ENCODE measurements at regions not wholly inside any gene's neighbourhood (a gene's known extent, or its start where the extent isn't known, plus 50 kb on each side); places are given as distances from the start of the nearest gene placed in this dataset.
"Not testable (repeated sequence)": the region's sequence is repeated elsewhere in the genome, so short reads cannot be mapped to it uniquely, and the experiment has no call there.

DNA sequence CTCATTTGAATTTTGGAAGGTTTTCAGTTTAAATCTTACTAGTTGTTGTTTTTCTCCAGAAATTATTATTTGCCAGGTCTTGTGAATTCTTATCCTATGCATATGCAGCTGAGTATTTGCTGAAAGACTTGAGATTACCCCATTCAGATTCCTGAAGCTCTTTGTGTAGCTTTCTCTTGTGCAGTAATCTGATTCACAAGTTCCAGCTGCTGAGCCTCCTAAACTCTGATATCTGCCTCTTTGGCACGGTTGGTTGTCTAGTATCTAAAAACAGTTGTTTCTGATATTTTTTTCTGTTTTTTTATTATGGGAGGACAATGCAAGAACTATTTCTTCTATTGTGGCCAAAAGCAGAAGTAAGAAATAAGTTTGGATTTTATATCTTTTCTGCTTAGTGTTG is 863.9 kb upstream of the MANEA start:
- TF ChIP-seq, protein P1, sequence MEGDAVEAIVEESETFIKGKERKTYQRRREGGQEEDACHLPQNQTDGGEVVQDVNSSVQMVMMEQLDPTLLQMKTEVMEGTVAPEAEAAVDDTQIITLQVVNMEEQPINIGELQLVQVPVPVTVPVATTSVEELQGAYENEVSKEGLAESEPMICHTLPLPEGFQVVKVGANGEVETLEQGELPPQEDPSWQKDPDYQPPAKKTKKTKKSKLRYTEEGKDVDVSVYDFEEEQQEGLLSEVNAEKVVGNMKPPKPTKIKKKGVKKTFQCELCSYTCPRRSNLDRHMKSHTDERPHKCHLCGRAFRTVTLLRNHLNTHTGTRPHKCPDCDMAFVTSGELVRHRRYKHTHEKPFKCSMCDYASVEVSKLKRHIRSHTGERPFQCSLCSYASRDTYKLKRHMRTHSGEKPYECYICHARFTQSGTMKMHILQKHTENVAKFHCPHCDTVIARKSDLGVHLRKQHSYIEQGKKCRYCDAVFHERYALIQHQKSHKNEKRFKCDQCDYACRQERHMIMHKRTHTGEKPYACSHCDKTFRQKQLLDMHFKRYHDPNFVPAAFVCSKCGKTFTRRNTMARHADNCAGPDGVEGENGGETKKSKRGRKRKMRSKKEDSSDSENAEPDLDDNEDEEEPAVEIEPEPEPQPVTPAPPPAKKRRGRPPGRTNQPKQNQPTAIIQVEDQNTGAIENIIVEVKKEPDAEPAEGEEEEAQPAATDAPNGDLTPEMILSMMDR (IDR thresholded peaks at IDR 0.05): no peak
- Histone ChIP-seq H3K27me3 (no peaks in the 10 kb centered on the region), H3K4me3 (no peak overlapping the region), H3K27ac (no peak overlapping the region), H3K9me3 (no peaks in the 10 kb centered on the region), H3K4me1 (no peaks in the 10 kb centered on the region), H3K36me3 (no peaks in the 10 kb centered on the region)
- intact Hi-C loops (cut with DNase I): no loop called here
- DNase-seq (no peak), ATAC-seq (no peak)

DNA sequence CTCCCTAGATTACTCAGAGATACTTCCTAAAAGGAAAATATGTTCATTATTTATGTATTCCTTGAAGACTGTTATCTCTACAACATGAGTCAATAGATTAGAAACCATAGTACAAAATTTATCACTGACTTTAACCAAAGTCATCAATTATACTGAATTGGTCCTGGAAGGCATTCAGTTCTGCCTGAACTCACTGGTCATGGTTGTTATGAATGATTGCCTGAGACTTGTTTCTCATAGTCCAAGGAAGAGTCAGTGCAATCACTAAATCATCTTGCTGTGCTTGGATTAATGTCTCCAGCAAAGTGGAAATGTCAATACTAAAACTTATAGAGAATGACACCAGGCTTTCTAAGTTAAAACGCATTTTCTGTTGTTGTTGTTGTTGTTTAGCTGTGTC is 878.6 kb upstream of the MANEA start:
- Histone ChIP-seq H3K9me3 (no peaks in the 10 kb centered on the region), H3K4me1 (no peaks in the 10 kb centered on the region), H3K27ac (no peak overlapping the region), H3K36me3 (no peaks in the 10 kb centered on the region), H3K27me3 (no peaks in the 10 kb centered on the region), H3K4me3 (no peak overlapping the region)
- TF ChIP-seq, protein P1 (IDR thresholded peaks at IDR 0.05): no peak
- ATAC-seq (no peak), DNase-seq (no peak)
- intact Hi-C loops (cut with DNase I): no loop called here

DNA sequence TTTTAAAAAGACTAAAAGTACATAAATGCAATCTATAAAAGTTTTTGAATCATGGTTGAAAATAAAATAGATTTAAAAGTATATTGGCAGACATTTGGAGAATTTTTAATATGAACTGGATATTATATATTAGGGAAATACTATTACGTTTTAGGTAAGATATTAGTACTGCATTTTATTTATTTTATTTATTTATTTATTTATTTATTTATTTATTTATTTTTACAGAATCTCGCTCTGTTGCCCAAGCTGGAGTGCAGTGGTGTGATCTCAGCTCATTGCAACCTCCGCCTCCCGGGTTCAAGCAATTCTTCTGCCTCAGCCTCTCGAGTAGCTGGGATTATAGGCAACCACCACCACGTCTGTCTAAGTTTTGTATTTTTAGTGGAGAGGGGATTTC is 890.1 kb upstream of the MANEA start:
- intact Hi-C loops (cut with DNase I); H3K4me3 ChIP-seq; ATAC-seq; H3K27me3 ChIP-seq; H3K36me3 ChIP-seq; H3K9me3 ChIP-seq; H3K4me1 ChIP-seq; DNase-seq; H3K27ac ChIP-seq: not testable (repeated sequence)

DNA sequence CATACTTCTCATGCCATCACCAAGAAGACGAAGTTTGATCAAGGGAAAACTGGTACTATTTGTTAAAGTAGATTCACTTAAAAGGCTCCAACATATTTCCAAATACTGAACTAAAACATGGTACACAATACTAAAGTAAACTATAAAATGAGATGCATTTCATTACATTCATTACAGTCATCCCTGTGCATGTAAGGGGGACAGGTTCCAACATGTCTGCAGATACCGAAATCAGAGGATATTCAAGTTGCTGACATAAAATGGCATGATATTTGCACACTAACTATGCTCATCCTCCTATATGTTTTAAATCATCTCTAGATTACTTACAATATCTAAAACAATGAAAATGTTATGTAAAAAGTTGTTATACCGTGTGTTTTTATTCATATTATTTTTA is 893.9 kb upstream of the MANEA start:
- TF ChIP-seq, protein P1 (IDR thresholded peaks at IDR 0.05): no peak
- no peak for DNase-seq
- H3K4me1 ChIP-seq: no peaks in the 10 kb centered on the region
- H3K4me3 ChIP-seq: no peak overlapping the region
- no peaks in the 10 kb centered on the region for H3K27me3 ChIP-seq
- intact Hi-C loops (cut with DNase I): no loop called here
- no peaks in the 10 kb centered on the region for H3K36me3 ChIP-seq
- no peak overlapping the region for H3K27ac ChIP-seq
- no peak for ATAC-seq
- H3K9me3 ChIP-seq: no peaks in the 10 kb centered on the region

DNA sequence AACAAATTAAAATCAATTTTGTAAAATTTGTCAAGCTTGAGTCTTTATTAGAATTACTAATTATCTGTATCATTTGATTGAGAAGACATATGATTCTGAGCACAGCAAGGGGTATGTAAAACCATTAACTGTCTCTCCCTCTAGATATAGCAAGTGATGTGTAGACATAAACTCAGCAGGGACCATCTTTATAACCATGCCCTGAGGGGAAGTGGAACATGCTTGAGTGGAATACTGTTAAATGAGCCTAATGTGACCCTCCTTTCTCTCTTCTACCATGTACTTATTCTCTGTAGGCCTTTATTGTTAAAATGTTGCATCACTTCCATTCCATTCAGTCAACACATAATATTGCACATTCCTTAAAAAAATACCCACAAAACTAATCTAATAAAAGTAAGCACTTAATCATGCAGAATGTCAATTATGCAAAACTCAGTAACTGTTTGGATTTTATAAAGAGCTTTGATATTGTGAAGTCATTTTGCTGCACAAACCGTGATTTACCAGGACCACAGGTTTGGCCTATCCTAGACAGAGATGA is 896.6 kb upstream of the MANEA start:
- no peaks in the 10 kb centered on the region for H3K27me3 ChIP-seq
- no peaks in the 10 kb centered on the region for H3K4me1 ChIP-seq
- ATAC-seq: no peak
- no peak for DNase-seq
- H3K4me3 ChIP-seq: no peak overlapping the region
- peaks cover 0 to 1% of the 10 kb centered on the region in 2 donors for H3K9me3 ChIP-seq
- TF ChIP-seq, protein P1 (IDR thresholded peaks at IDR 0.05): no peak
- intact Hi-C loops (cut with DNase I): no loop called here
- H3K27ac ChIP-seq: no peak overlapping the region
- H3K36me3 ChIP-seq: no peaks in the 10 kb centered on the region

DNA sequence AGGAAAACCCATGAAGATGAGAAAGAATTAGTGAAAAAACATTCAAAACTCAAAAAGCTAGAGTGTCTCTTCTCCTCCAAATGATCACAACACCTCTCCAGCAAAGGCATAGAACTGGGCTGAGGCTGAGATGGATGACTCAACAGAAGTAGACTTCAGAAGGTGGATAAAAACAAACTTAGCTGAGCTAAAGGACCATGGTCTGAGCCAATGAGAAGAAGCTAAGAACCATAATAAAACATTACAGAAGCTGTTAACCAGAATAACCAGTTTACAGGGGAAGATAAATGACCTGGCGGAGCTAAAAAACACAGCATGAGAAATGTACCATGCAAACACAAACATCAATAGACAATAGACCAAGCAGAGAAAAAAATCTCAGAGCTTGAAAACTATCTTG is 904.1 kb upstream of the MANEA start:
- intact Hi-C loops (cut with DNase I): no loop called here
- Histone ChIP-seq H3K4me3 (no peak overlapping the region), H3K27me3 (no peaks in the 10 kb centered on the region), H3K27ac (no peak overlapping the region), H3K4me1 (no peaks in the 10 kb centered on the region), H3K36me3 (no peaks in the 10 kb centered on the region), H3K9me3 (peaks cover 0 to 20% of the 10 kb centered on the region in 2 donors)
- TF ChIP-seq, protein P1 (IDR thresholded peaks at IDR 0.05): no peak
- no peak for DNase-seq
- ATAC-seq: no peak
